Fibroblast of lung (primary cell): ENCODE measurements at regions not wholly inside any gene's neighbourhood (a gene's known extent, or its start where the extent isn't known, plus 50 kb on each side); places are given as distances from the start of the nearest gene placed in this dataset.

ENCODE experiments used
- EZH2 ChIP-seq: IDR thresholded peaks from 2 replicates; pipeline ENCODE4 v1.5.1; 2012; ENCODE audit warnings: low read length, control low read depth, mild to moderate bottlenecking; ENCODE audit errors: missing control alignments
- TF ChIP-seq, protein P1 (sequence below), 2 donors: IDR thresholded peaks in 1 of 2; conservative IDR thresholded peaks in 1 of 2; 1 replicate in 1 of 2; 2 replicates in 1 of 2; pipeline ENCODE4 v1.5.1; 2011 to 2012; ENCODE audit warnings: low read length in 2 of 2, control low read depth in 1 of 2, inconsistent platforms in 1 of 2, low read depth in 1 of 2, mild to moderate bottlenecking in 1 of 2

DNA sequence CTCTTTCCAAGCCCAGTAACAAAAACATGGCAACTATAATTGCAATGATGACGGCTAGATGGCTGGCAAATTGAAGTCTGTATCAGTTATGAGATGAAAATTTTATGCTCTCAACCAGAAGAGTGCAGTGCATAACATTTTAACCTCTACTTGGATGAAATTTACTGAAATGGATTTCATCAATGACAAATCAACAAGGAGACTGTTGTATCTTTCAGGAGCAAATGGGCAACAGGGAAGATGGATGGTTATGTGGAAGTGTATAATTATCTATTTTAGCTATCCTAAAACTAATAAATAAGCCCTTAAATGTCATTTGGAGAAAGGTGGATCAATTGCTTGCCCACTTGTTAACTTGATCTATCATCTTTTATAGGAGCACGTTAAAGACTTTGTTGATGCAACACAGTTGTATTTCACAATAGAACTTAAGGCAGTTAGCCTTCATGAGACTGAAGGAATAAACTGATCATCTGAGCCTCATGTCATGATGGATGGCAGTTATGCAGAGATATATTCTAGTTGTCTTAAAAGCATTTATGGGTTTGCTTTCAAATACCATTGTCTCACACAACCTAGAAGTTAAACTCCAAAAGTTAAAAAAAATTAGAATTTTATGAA is 315.1 kb upstream of the TBC1D5 start:
- TF ChIP-seq, protein P1, sequence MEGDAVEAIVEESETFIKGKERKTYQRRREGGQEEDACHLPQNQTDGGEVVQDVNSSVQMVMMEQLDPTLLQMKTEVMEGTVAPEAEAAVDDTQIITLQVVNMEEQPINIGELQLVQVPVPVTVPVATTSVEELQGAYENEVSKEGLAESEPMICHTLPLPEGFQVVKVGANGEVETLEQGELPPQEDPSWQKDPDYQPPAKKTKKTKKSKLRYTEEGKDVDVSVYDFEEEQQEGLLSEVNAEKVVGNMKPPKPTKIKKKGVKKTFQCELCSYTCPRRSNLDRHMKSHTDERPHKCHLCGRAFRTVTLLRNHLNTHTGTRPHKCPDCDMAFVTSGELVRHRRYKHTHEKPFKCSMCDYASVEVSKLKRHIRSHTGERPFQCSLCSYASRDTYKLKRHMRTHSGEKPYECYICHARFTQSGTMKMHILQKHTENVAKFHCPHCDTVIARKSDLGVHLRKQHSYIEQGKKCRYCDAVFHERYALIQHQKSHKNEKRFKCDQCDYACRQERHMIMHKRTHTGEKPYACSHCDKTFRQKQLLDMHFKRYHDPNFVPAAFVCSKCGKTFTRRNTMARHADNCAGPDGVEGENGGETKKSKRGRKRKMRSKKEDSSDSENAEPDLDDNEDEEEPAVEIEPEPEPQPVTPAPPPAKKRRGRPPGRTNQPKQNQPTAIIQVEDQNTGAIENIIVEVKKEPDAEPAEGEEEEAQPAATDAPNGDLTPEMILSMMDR (conservative IDR thresholded peaks at IDR 0.05 in 1 of 2, IDR thresholded peaks at IDR 0.05 in 1 of 2; ENCODE audit: low read depth in 1 of 2, low read length in 2 of 2) = no peak
- TF ChIP-seq EZH2 = no peak
